ENCODE measurements at regions not wholly inside any gene's neighbourhood (a gene's known extent, or its start where the extent isn't known, plus 50 kb on each side); places are given as distances from the start of the nearest gene placed in this dataset.

DNA sequence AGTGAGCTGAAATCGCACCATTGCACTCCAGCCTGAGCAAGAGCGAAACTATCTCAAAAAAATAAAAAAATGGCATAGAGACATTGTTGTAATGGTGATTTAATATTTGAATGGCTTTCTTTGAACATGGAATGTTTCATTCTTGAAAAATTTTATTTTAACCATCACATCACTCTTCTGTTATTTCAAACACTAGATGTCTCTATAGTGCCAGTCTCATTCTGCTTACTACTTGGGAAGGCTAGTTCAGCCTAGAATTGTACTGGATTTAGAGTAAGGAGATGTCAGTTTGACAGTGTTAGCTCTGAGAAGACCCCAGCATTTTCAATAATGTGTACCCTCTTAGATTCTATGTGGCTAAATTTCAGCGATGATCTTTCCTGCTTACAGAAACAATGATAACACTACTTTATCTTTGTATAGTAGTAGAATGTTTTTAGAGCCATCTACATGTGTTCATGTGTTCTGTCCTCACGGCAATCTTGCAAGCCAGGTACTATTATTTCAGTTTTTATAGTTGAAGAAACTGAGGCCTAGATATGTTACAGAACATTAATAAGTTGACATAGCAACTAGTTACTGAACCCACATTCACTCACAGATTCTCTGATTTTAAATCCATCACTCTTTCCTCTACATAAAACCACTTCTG lies 142.9 kb upstream of the ZSWIM2 start:
- DNase-seq (ENCODE audit: low read depth): no peak
- TF ChIP-seq, protein P1, sequence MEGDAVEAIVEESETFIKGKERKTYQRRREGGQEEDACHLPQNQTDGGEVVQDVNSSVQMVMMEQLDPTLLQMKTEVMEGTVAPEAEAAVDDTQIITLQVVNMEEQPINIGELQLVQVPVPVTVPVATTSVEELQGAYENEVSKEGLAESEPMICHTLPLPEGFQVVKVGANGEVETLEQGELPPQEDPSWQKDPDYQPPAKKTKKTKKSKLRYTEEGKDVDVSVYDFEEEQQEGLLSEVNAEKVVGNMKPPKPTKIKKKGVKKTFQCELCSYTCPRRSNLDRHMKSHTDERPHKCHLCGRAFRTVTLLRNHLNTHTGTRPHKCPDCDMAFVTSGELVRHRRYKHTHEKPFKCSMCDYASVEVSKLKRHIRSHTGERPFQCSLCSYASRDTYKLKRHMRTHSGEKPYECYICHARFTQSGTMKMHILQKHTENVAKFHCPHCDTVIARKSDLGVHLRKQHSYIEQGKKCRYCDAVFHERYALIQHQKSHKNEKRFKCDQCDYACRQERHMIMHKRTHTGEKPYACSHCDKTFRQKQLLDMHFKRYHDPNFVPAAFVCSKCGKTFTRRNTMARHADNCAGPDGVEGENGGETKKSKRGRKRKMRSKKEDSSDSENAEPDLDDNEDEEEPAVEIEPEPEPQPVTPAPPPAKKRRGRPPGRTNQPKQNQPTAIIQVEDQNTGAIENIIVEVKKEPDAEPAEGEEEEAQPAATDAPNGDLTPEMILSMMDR (conservative IDR thresholded peaks at IDR 0.05; ENCODE audit: low read depth, low read length): peak; percentile 26
- H3K4me3 ChIP-seq (ENCODE audit: low read depth, low read length): no peak overlapping the region

DNA sequence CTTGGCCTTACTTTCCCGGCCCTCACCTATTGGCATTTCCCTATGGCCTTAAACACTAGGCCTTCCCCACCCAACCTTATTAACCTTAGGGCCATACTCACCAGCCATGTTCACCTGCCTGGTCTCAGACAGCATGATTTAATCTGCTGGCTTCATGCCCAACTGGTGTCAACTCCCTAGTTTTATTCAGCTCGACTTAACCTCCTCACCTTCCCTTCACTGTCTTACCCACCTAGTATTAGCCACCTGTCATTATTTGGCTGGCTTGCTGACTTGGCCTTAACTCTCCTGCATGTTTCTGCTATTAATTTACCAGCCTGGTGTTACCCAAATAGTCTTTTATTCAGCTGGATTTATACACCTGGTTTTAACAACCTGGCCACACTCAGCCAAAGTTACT lies 136.0 kb upstream of the ZSWIM2 start:
- DNase-seq (ENCODE audit: low read depth): no peak
- TF ChIP-seq, protein P1 (conservative IDR thresholded peaks at IDR 0.05; ENCODE audit: low read depth, low read length): no peak
- H3K4me3 ChIP-seq (ENCODE audit: low read depth, low read length): no peak overlapping the region

DNA sequence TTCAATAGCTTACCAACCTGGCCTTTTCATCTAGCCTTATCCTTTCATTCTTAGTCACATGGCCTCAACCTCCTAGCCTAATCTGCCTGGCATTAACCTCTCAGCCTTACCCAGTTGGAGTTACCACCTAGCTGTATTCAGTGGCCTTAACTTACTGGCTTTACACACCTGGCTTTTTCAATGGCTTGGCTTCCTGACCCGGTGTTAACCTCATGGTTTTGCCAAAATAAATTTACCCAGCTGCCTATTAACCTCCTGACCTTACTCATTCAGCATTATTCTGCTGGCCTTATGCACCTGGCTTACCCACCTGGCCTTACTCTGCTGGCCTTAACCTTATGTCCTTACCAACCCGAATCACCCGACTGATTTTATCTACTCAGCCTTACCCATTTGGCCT lies 135.5 kb upstream of the ZSWIM2 start:
- TF ChIP-seq, protein P1 (conservative IDR thresholded peaks at IDR 0.05; ENCODE audit: low read depth, low read length): no peak
- no peak overlapping the region for H3K4me3 ChIP-seq (ENCODE audit: low read depth, low read length)
- DNase-seq (ENCODE audit: low read depth): no peak

DNA sequence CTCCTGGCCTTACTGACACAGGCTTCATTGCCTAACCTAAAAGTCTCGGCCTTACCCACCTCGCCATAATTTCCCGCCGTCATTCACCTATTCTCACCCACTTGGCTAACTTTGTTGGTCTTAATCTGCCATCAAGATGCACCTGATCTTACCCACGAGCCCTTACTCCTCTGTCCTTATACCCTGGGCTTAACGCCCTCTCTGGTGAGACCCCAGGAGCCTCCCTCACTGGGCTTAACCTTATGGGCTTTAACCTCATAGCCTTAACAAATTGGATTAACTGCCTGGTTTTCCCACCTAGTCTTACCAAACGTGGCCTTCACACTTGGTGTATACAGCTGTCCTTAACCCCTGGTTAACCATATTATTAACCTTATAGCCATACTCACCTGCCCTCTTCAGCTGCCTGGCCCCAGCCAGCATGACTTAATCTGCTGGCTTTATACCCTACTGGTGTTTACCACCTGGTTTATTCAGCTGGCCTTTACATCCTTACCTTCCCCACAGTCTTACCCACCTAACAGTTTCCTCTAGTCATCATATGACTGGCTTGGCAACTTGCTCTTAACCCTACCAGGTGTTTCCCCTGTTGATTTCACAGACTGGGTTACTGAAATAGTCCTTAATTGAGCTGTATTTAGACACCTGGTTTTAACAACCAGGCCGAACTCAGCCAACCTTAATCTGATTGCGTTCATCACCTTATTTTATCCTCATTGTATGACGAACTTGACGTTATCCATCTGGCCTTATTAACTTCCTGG lies 132.0 kb upstream of the ZSWIM2 start:
- H3K4me3 ChIP-seq (ENCODE audit: low read depth, low read length): no peak overlapping the region
- TF ChIP-seq, protein P1 (conservative IDR thresholded peaks at IDR 0.05; ENCODE audit: low read depth, low read length): no peak
- no peak for DNase-seq (ENCODE audit: low read depth)

GRCh38 chr2:186980117-186980442 lies 131.1 kb upstream of the ZSWIM2 start:
- DNase-seq (ENCODE audit: low read depth): no peak
- no peak overlapping the region for H3K4me3 ChIP-seq (ENCODE audit: low read depth, low read length)
- TF ChIP-seq, protein P1 (conservative IDR thresholded peaks at IDR 0.05; ENCODE audit: low read depth, low read length): no peak

- DNase-seq (ENCODE audit: low read depth): no peak
- H3K4me3 ChIP-seq (ENCODE audit: low read depth, low read length): no peak overlapping the region
- TF ChIP-seq, protein P1 (conservative IDR thresholded peaks at IDR 0.05; ENCODE audit: low read depth, low read length): no peak
These were observed 130.6 kb upstream of the ZSWIM2 start for GRCh38 chr2:186979439-186980116.

Measured in epithelial cell of proximal tubule (primary cell).